ENCODE measurements at regions not wholly inside any gene's neighbourhood (a gene's known extent, or its start where the extent isn't known, plus 50 kb on each side); places are given as distances from the start of the nearest gene placed in this dataset.

- no peak for TF ChIP-seq CTCF (IDR thresholded peaks at IDR 0.05; ENCODE audit: poor library complexity)
- no peak for TF ChIP-seq EZH2 (IDR thresholded peaks at IDR 0.05; ENCODE audit: borderline replicate concordance)
- TF ChIP-seq EZH2phosphoT487 (IDR thresholded peaks at IDR 0.05; ENCODE audit: low read depth, severe bottlenecking, unreplicated experiment): no peak
Observed at GRCh38 chr14:49966971-49967630, 74.2 kb downstream of the ARF6 start.
